ENCODE measurements at regions not wholly inside any gene's neighbourhood (a gene's known extent, or its start where the extent isn't known, plus 50 kb on each side); places are given as distances from the start of the nearest gene placed in this dataset.

- Histone ChIP-seq H3K36me3 (no peaks in the 10 kb centered on the region), H3K9me3 (no peaks in the 10 kb centered on the region), H3K27ac (no peak overlapping the region), H3K27me3 (replicated peaks; ENCODE audit: insufficient read depth) (no peaks in the 10 kb centered on the region), H3K4me1 (ENCODE audit: control insufficient read depth in 1 of 2, low read depth in 2 of 2) (no peaks in the 10 kb centered on the region), H3K4me3 (no peak overlapping the region)
- TF ChIP-seq, protein P1, sequence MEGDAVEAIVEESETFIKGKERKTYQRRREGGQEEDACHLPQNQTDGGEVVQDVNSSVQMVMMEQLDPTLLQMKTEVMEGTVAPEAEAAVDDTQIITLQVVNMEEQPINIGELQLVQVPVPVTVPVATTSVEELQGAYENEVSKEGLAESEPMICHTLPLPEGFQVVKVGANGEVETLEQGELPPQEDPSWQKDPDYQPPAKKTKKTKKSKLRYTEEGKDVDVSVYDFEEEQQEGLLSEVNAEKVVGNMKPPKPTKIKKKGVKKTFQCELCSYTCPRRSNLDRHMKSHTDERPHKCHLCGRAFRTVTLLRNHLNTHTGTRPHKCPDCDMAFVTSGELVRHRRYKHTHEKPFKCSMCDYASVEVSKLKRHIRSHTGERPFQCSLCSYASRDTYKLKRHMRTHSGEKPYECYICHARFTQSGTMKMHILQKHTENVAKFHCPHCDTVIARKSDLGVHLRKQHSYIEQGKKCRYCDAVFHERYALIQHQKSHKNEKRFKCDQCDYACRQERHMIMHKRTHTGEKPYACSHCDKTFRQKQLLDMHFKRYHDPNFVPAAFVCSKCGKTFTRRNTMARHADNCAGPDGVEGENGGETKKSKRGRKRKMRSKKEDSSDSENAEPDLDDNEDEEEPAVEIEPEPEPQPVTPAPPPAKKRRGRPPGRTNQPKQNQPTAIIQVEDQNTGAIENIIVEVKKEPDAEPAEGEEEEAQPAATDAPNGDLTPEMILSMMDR (IDR thresholded peaks at IDR 0.05): no peak
- DNase-seq (ENCODE audit: low spot score) (no peak), ATAC-seq (ENCODE audit: insufficient number of reproducible peaks, low FRiP score, low read depth) (no peak)
These were observed 150.7 kb downstream of the TMEM200C start for GRCh38 chr18:5744659-5745058.

GRCh38 chr18:5738526-5738925 is 156.8 kb downstream of the TMEM200C start:
- Histone ChIP-seq H3K27ac (no peak overlapping the region), H3K9me3 (no peaks in the 10 kb centered on the region), H3K27me3 (replicated peaks; ENCODE audit: insufficient read depth) (no peaks in the 10 kb centered on the region), H3K4me3 (no peak overlapping the region), H3K4me1 (ENCODE audit: control insufficient read depth in 1 of 2, low read depth in 2 of 2) (no peaks in the 10 kb centered on the region), H3K36me3 (no peaks in the 10 kb centered on the region)
- DNase-seq (ENCODE audit: low spot score): no peak
- no peak for ATAC-seq (ENCODE audit: insufficient number of reproducible peaks, low FRiP score, low read depth)
- TF ChIP-seq, protein P1 (IDR thresholded peaks at IDR 0.05): no peak

- Histone ChIP-seq H3K27ac (no peak overlapping the region), H3K36me3 (no peaks in the 10 kb centered on the region), H3K4me1 (ENCODE audit: control insufficient read depth in 1 of 2, low read depth in 2 of 2) (no peaks in the 10 kb centered on the region), H3K9me3 (no peaks in the 10 kb centered on the region), H3K27me3 (replicated peaks; ENCODE audit: insufficient read depth) (no peaks in the 10 kb centered on the region), H3K4me3 (no peak overlapping the region)
- no peak for ATAC-seq (ENCODE audit: insufficient number of reproducible peaks, low FRiP score, low read depth)
- no peak for DNase-seq (ENCODE audit: low spot score)
- TF ChIP-seq, protein P1 (IDR thresholded peaks at IDR 0.05): no peak
These were observed 163.0 kb downstream of the TMEM200C start for GRCh38 chr18:5732318-5732717.

DNA sequence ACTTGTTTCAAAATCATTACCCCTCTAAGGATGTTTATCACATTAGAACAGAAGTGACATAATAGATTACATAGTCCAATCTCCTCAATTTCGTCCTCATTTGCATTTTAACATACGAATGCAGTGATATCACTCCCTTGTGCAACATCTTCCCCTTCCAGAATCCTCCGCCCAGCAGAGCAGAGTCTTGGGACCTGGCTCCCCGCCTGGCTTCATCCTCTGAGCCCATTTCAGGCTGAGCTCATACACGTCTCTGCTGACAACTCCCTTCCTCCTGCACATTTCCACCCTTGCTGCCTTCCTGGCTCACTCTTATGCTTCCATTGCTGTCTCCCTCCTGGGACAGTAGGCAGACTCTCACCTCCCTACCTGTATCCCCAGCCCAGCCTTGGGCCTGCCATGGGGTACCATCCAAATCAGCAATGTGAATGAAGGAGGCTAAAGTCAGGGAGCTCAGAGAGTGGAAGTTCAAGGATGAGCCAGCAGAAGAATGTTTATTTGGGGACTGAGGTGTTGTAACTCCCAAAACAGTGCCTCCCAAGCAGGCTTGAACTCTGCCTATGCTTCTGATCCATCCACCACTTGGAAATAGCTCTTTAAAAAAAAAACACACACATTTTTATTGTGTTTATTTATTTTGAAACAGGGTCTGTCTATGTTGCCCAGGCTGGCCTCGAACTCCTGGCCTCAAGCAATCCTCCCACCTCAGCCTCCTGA is 165.2 kb downstream of the TMEM200C start:
- no peak for DNase-seq (ENCODE audit: low spot score)
- H3K27ac ChIP-seq: no peak overlapping the region
- no peak for ATAC-seq (ENCODE audit: insufficient number of reproducible peaks, low FRiP score, low read depth)
- no peaks in the 10 kb centered on the region for H3K9me3 ChIP-seq
- no peak overlapping the region for H3K4me3 ChIP-seq
- no peaks in the 10 kb centered on the region for H3K4me1 ChIP-seq (ENCODE audit: control insufficient read depth in 1 of 2, low read depth in 2 of 2)
- no peaks in the 10 kb centered on the region for H3K27me3 ChIP-seq (replicated peaks; ENCODE audit: insufficient read depth)
- no peaks in the 10 kb centered on the region for H3K36me3 ChIP-seq
- TF ChIP-seq, protein P1 (IDR thresholded peaks at IDR 0.05): no peak

GRCh38 chr18:5728531-5728930 is 166.8 kb downstream of the TMEM200C start:
- ATAC-seq (ENCODE audit: insufficient number of reproducible peaks, low FRiP score, low read depth): no peak
- TF ChIP-seq, protein P1 (IDR thresholded peaks at IDR 0.05): no peak
- DNase-seq (ENCODE audit: low spot score): no peak
- Histone ChIP-seq H3K4me3 (no peak overlapping the region), H3K9me3 (no peaks in the 10 kb centered on the region), H3K36me3 (no peaks in the 10 kb centered on the region), H3K27ac (no peak overlapping the region), H3K27me3 (replicated peaks; ENCODE audit: insufficient read depth) (no peaks in the 10 kb centered on the region), H3K4me1 (ENCODE audit: control insufficient read depth in 1 of 2, low read depth in 2 of 2) (no peaks in the 10 kb centered on the region)
